HK-2 (cell line): ENCODE measurements at regions not wholly inside any gene's neighbourhood (a gene's known extent, or its start where the extent isn't known, plus 50 kb on each side); places are given as distances from the start of the nearest gene placed in this dataset.

Source experiments
- DNase-seq: peaks from one replicate; pipeline ENCODE4 v3.0.0-alpha.2; 2018; ENCODE audit not compliant: unreplicated experiment

GRCh38 chr11:15379483-15379882, 264.8 kb downstream of the INSC start:
- no peak for DNase-seq

- DNase-seq: no peak
Measured at GRCh38 chr11:15390857-15391256, 276.1 kb downstream of the INSC start.

GRCh38 chr11:15396778-15397177, 282.1 kb downstream of the INSC start:
- no peak for DNase-seq

- no peak for DNase-seq
Measured at GRCh38 chr11:15406851-15407351, 292.2 kb downstream of the INSC start.

- peak; percentile 43 for DNase-seq
Measured at GRCh38 chr11:15412054-15412453, 297.3 kb downstream of the INSC start.

- no peak for DNase-seq
Measured at GRCh38 chr11:15418921-15419320, 304.2 kb downstream of the INSC start.

- no peak for DNase-seq
Measured at GRCh38 chr11:15419696-15420095, 305.0 kb downstream of the INSC start.

- no peak for DNase-seq
Measured at GRCh38 chr11:15430381-15430780, 315.7 kb downstream of the INSC start.

GRCh38 chr11:15434529-15434928, 319.8 kb downstream of the INSC start:
- no peak for DNase-seq

GRCh38 chr11:15446315-15446714, 331.6 kb downstream of the INSC start:
- no peak for DNase-seq

- no peak for DNase-seq
Measured at GRCh38 chr11:15446929-15447328, 332.2 kb downstream of the INSC start.

GRCh38 chr11:15451713-15452112, 337.0 kb downstream of the INSC start:
- DNase-seq: no peak

GRCh38 chr11:15453211-15453765, 338.6 kb downstream of the INSC start:
- DNase-seq: no peak

GRCh38 chr11:15468466-15468865, 353.7 kb downstream of the INSC start:
- DNase-seq: no peak

GRCh38 chr11:15471048-15471894, 356.5 kb downstream of the INSC start:
- no peak for DNase-seq

- DNase-seq: peak; percentile 73
Measured at GRCh38 chr11:15471895-15472799, 357.4 kb downstream of the INSC start.

GRCh38 chr11:15473954-15474837, 359.5 kb downstream of the INSC start:
- no peak for DNase-seq

GRCh38 chr11:15476371-15476917, 361.7 kb downstream of the INSC start:
- no peak for DNase-seq

- no peak for DNase-seq
Measured at GRCh38 chr11:15481871-15482270, 367.1 kb downstream of the INSC start.

- DNase-seq: no peak
Measured at GRCh38 chr11:15483205-15483604, 368.5 kb downstream of the INSC start.

GRCh38 chr11:15484398-15484797, 369.7 kb downstream of the INSC start:
- no peak for DNase-seq
